IMR-90 (cell line): ENCODE measurements at regions not wholly inside any gene's neighbourhood (a gene's known extent, or its start where the extent isn't known, plus 50 kb on each side); places are given as distances from the start of the nearest gene placed in this dataset.

Source experiments
- ATAC-seq: fragments of 200-7000 bp; cut with Tn5 transposase; 2 replicates; pipeline ENCODE4 v1.9.1; 2020; ENCODE audit warnings: low read depth, mild to moderate bottlenecking, moderate library complexity
- BruUV-seq: library from RNA; stranded (reverse); fragments of 400-500 nt; replicated peaks from 2 replicates; lab custom pipeline; 2021; lab: Mats Ljungman, UMichigan
- CTCF ChIA-PET: fragments of 300-600 bp; formaldehyde crosslinking; extraction: SDS; loops from one replicate; lab custom pipeline; 2021; ENCODE audit warnings: antibody characterized with exemption; lab: Yijun Ruan, JAX
- POLR2A ChIA-PET: fragments of 300-600 bp; sonication (Branson Sonifier 250); formaldehyde crosslinking; loops from one replicate; lab custom pipeline; 2022; ENCODE audit warnings: antibody characterized with exemption; ENCODE audit not compliant: unreplicated experiment; lab: Charles Lee
- DNase-seq: peaks from one replicate; pipeline ENCODE4 v3.0.0; 2013
- H2AFZ ChIP-seq: replicated peaks from 2 replicates; pipeline ENCODE3; 2013; ENCODE audit warnings: low read length, mild to moderate bottlenecking; ENCODE audit not compliant: poor library complexity
- H2AK5ac ChIP-seq: 2 replicates; pipeline ENCODE4 v1.6.1; 2013; ENCODE audit warnings: low read depth, low read length, inconsistent platforms
- H2AK9ac ChIP-seq: replicated peaks from 2 replicates; pipeline ENCODE3; 2013; ENCODE audit warnings: mild to moderate bottlenecking, low read depth, low read length, moderate library complexity; ENCODE audit not compliant: poor library complexity
- H2BK120ac ChIP-seq: 2 replicates; pipeline ENCODE4 v1.6.1; 2013; ENCODE audit warnings: low read depth, low read length, inconsistent platforms
- H2BK15ac ChIP-seq: 3 replicates; pipeline ENCODE4 v1.6.1; 2013; ENCODE audit warnings: low read depth, low read length, inconsistent platforms
- H2BK20ac ChIP-seq: 2 replicates; pipeline ENCODE4 v1.6.1; 2013; ENCODE audit warnings: low read depth, mild to moderate bottlenecking, inconsistent platforms, low read length, moderate library complexity
- H2BK5ac ChIP-seq: 2 replicates; pipeline ENCODE4 v1.6.1; 2013; ENCODE audit warnings: mild to moderate bottlenecking, low read depth, low read length, inconsistent platforms; ENCODE audit not compliant: poor library complexity, severe bottlenecking
- H3K14ac ChIP-seq: replicated peaks from 2 replicates; pipeline ENCODE4 v1.6.1; 2013; ENCODE audit warnings: low read depth, low read length, inconsistent platforms
- H3K18ac ChIP-seq: 2 replicates; pipeline ENCODE4 v1.6.1; 2013; ENCODE audit warnings: low read depth, low read length, control low read depth
- H3K23ac ChIP-seq: 2 replicates; pipeline ENCODE4 v1.6.1; 2013; ENCODE audit warnings: low read depth, low read length, inconsistent platforms
- H3K27ac ChIP-seq: 2 replicates; pipeline ENCODE4 v1.5.1; 2013; ENCODE audit warnings: mild to moderate bottlenecking, control low read depth, low read length; ENCODE audit not compliant: insufficient read depth
- H3K27me3 ChIP-seq: 2 replicates; pipeline ENCODE4 v1.6.1; 2013; ENCODE audit warnings: low read length; ENCODE audit not compliant: control insufficient read depth, insufficient read depth
- H3K36me3 ChIP-seq: 2 replicates; pipeline ENCODE4 v1.6.1; 2013; ENCODE audit warnings: low read length, mixed read lengths; ENCODE audit not compliant: control insufficient read depth, insufficient read depth
- H3K4ac ChIP-seq: 2 replicates; pipeline ENCODE4 v1.6.1; 2013; ENCODE audit warnings: low read depth, low read length, inconsistent platforms
- H3K4me1 ChIP-seq: 2 replicates; pipeline ENCODE4 v1.6.1; 2013; ENCODE audit warnings: low read length, mixed read lengths; ENCODE audit not compliant: control insufficient read depth, insufficient read depth
- H3K4me2 ChIP-seq: 2 replicates; pipeline ENCODE4 v1.6.1; 2013; ENCODE audit warnings: low read depth, mild to moderate bottlenecking, control low read depth, low read length, moderate library complexity
- H3K4me3 ChIP-seq: 2 replicates; pipeline ENCODE4 v1.5.1; 2013; ENCODE audit warnings: low read depth, mild to moderate bottlenecking, control low read depth, low read length, moderate library complexity; ENCODE audit not compliant: insufficient read depth
- H3K56ac ChIP-seq: 2 replicates; pipeline ENCODE4 v1.6.1; 2013; ENCODE audit warnings: low read length, inconsistent platforms; ENCODE audit not compliant: insufficient read depth; ENCODE audit errors: extremely low read depth
- H3K79me1 ChIP-seq, 2 experiments: 2 replicates each; pipeline ENCODE4 v1.6.1; 2013; ENCODE audit warnings: low read length in 2 of 2, inconsistent platforms in 1 of 2, low read depth in 1 of 2
- H3K9ac ChIP-seq: 2 replicates; pipeline ENCODE4 v1.6.1; 2013; ENCODE audit warnings: low read depth, low read length, control low read depth
- H3K9me1 ChIP-seq: 2 replicates; pipeline ENCODE4 v1.6.1; 2013; ENCODE audit warnings: low read length, inconsistent platforms; ENCODE audit not compliant: insufficient read depth
- H3K9me3 ChIP-seq: 2 replicates; pipeline ENCODE4 v1.6.1; 2013; ENCODE audit warnings: low read length; ENCODE audit not compliant: control insufficient read depth, insufficient read depth
- H4K20me1 ChIP-seq: 2 replicates; pipeline ENCODE4 v1.6.1; 2013; ENCODE audit warnings: low read length, inconsistent platforms; ENCODE audit not compliant: insufficient read depth
- H4K5ac ChIP-seq: 2 replicates; pipeline ENCODE4 v1.6.1; 2013; ENCODE audit warnings: mild to moderate bottlenecking, low read depth, low read length, control low read depth
- H4K8ac ChIP-seq, 2 experiments: 2 replicates each; pipeline ENCODE4 v1.6.1; 2013; ENCODE audit warnings: low read depth in 2 of 2, low read length in 2 of 2, control low read depth in 1 of 2, inconsistent platforms in 1 of 2
- H4K91ac ChIP-seq: 2 replicates; pipeline ENCODE4 v1.6.1; 2013; ENCODE audit warnings: low read depth, low read length, inconsistent platforms; ENCODE audit not compliant: insufficient read depth
- CEBPB ChIP-seq: IDR thresholded peaks from 2 replicates; pipeline ENCODE4 v1.6.1; 2012; ENCODE audit warnings: low read depth, low read length, improper control_type of control experiment
- ELK1 ChIP-seq: fragments of 150-350 bp; IDR thresholded peaks from 2 replicates; pipeline ENCODE4 v1.6.1; 2016; ENCODE audit warnings: low read depth, mild to moderate bottlenecking, low read length, moderate library complexity, borderline replicate concordance
- FOS ChIP-seq: fragments of 150-350 bp; IDR thresholded peaks from 2 replicates; pipeline ENCODE4 v1.6.1; 2016; ENCODE audit warnings: low read depth, low read length
- MAFK ChIP-seq: IDR thresholded peaks from 2 replicates; pipeline ENCODE4 v1.6.1; 2012; ENCODE audit warnings: low read depth, low read length, improper control_type of control experiment
- SMC3 ChIP-seq: fragments of 150-350 bp; IDR thresholded peaks from 2 replicates; pipeline ENCODE4 v1.6.1; 2016; ENCODE audit warnings: low read depth, mild to moderate bottlenecking, antibody characterized with exemption, low read length, moderate library complexity
- USF2 ChIP-seq: fragments of 150-350 bp; IDR thresholded peaks from 2 replicates; pipeline ENCODE4 v1.6.1; 2017; ENCODE audit warnings: mild to moderate bottlenecking, antibody characterized with exemption, low read length, low read depth
- WGBS, 2 experiments: methylation state at CpG; one replicate each; pipeline versions ENCODE4 v1.1.5 to v1.1.7; 2013; ENCODE audit warnings: missing lambda C conversion rate in 2 of 2; ENCODE audit not compliant: insufficient read length in 1 of 2; ENCODE audit errors: extremely low coverage in 2 of 2; 5-methylcytosine and 5-hydroxymethylcytosine counted together
- dilution Hi-C: fragments of 300-500 bp; cut with HindIII; formaldehyde crosslinking; loops from one replicate; pipeline ENCODE4 v1.14.3; 2018; ENCODE audit warnings: low sequenced_read_pairs; ENCODE audit not compliant: unreplicated experiment
- in situ Hi-C: fragments of 300-500 bp; cut with MboI; formaldehyde crosslinking; loops from 3 replicates; pipeline ENCODE4 v1.14.3; 2019; ENCODE audit warnings: low sequenced_read_pairs, inconsistent platforms, mixed read lengths
- intact Hi-C: fragments of 100-400 bp; cut with micrococcal nuclease; formaldehyde crosslinking; loops from 2 replicates; pipeline ENCODE4 v1.10.0; 2022

- no peak overlapping the region for H2BK120ac ChIP-seq
- H2BK20ac ChIP-seq = no peak overlapping the region
- CTCF ChIA-PET = interaction anchor here (0.7 to 1.0 kb wide), 2 partner anchors 111 to 700 kb away, joined by 3 read pairs; no protein-coding TSS in a partner anchor
- H2BK15ac ChIP-seq = no peak overlapping the region
- intact Hi-C loops (no loop called here), dilution Hi-C loops (no loop called here), in situ Hi-C loops (no loop called here)
- H3K9me3 ChIP-seq = peaks cover 8% of the 10 kb centered on the region
- no peak overlapping the region for H3K4ac ChIP-seq
- H3K23ac ChIP-seq = no peak overlapping the region
- no peaks in the 10 kb centered on the region for H4K20me1 ChIP-seq
- H2AFZ ChIP-seq = no peak overlapping the region
- H2AK9ac ChIP-seq = no peak overlapping the region
- ATAC-seq = no peak
- H3K4me3 ChIP-seq = no peak overlapping the region
- H3K4me2 ChIP-seq = no peak overlapping the region
- H3K4me1 ChIP-seq = no peaks in the 10 kb centered on the region
- whole genome bisulfite sequencing, 2 experiments = no CpG with 5 or more reads among the region's 3 CpGs
- H3K36me3 ChIP-seq = no peaks in the 10 kb centered on the region
- H2BK5ac ChIP-seq = no peak overlapping the region
- no peak overlapping the region for H4K8ac ChIP-seq
- H3K14ac ChIP-seq = no peak overlapping the region
- H2AK5ac ChIP-seq = no peak overlapping the region
- H3K18ac ChIP-seq = no peak overlapping the region
- POLR2A ChIA-PET = no interaction called here
- TF ChIP-seq ELK1 = no peak
- TF ChIP-seq FOS = no peak
- TF ChIP-seq USF2 = no peak
- no peak for TF ChIP-seq MAFK
- no peak for TF ChIP-seq SMC3
- no peak for TF ChIP-seq CEBPB
- peaks cover 5% of the 10 kb centered on the region for H3K27me3 ChIP-seq
- H3K27ac ChIP-seq = no peak overlapping the region
- H3K9me1 ChIP-seq = no peaks in the 10 kb centered on the region
- no peak overlapping the region for H4K91ac ChIP-seq
- H4K5ac ChIP-seq = no peak overlapping the region
- BruUV-seq = no TSS peak
- H3K9ac ChIP-seq = no peak overlapping the region
- H3K79me1 ChIP-seq = no peaks in the 10 kb centered on the region
- no peak overlapping the region for H3K56ac ChIP-seq
- no peak for DNase-seq
Observed at GRCh38 chr12:124071075-124071443, 98.0 kb downstream of the ZNF664 start.
